ENCODE measurements at regions not wholly inside any gene's neighbourhood (a gene's known extent, or its start where the extent isn't known, plus 50 kb on each side); places are given as distances from the start of the nearest gene placed in this dataset.

GRCh38 chr5:99675974-99676373 is 747.2 kb upstream of the CHD1 start:
- TF ChIP-seq CTCF (IDR thresholded peaks at IDR 0.05) = no peak
- TF ChIP-seq POLR2A (IDR thresholded peaks at IDR 0.05) = no peak
